ENCODE measurements at regions not wholly inside any gene's neighbourhood (a gene's known extent, or its start where the extent isn't known, plus 50 kb on each side); places are given as distances from the start of the nearest gene placed in this dataset.

GRCh38 chr7:67752227-67752626 is 755.6 kb downstream of the TYW1 start:
- 71 to 84% methylated on average over 2 of the region's 2 CpGs for WGBS, 2 donors
- Histone ChIP-seq H3K4me1 (no peaks in the 10 kb centered on the region), H3K27ac (no peak overlapping the region), H3K36me3 (no peaks in the 10 kb centered on the region), H3K27me3 (no peaks in the 10 kb centered on the region), H3K4me3 (no peak overlapping the region), H3K9me3 (peaks cover 0 to 7% (median 0%) of the 10 kb centered on the region in 4 donors)
- intact Hi-C loops (cut with DNase I): no loop called here
- TF ChIP-seq POLR2A (IDR thresholded peaks at IDR 0.05) (no peak), EP300 (IDR thresholded peaks at IDR 0.05) (no peak)
- DNase-seq: no peak

- WGBS, 2 donors: 61 to 72% methylated on average over 4 of the region's 4 CpGs
- DNase-seq: no peak
These were observed 757.3 kb downstream of the TYW1 start for GRCh38 chr7:67753891-67754290.

DNA sequence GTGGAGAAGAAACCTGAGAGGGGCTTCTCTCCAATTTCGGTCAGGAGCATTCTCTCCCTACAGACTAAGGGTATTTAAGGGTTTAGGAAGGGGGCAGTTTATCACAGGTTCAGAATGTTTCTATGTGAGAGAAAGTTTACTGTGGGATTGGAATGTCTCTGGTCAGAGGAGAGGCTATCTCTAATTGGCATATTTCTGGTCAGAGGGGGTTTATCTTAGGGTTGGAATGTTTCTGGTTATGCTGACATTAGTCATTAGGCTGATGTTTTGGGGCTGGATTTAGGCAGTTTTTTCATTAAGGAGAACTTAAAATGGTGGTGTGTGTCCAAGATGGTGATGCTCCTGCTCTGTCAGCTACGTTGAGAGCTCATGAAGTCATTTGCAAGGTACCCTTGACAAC is 758.0 kb downstream of the TYW1 start:
- Histone ChIP-seq H3K27me3 (no peaks in the 10 kb centered on the region), H3K9me3 (no peaks in the 10 kb centered on the region), H3K4me3 (no peak overlapping the region), H3K4me1 (no peaks in the 10 kb centered on the region), H3K27ac (no peak overlapping the region), H3K36me3 (no peaks in the 10 kb centered on the region)
- DNase-seq: no peak
- intact Hi-C loops (cut with DNase I): no loop called here
- TF ChIP-seq CTCF (IDR thresholded peaks at IDR 0.05): no peak
- no peak for TF ChIP-seq EP300 (IDR thresholded peaks at IDR 0.05)
- TF ChIP-seq POLR2A (IDR thresholded peaks at IDR 0.05): no peak
- TF ChIP-seq POLR2AphosphoS5 (IDR thresholded peaks at IDR 0.05): no peak
- WGBS, 2 donors: 77 to 82% methylated on average over 2 of the region's 2 CpGs

More at GRCh38 chr7:67753891-67754290, 757.3 kb downstream of the TYW1 start:
- intact Hi-C loops (cut with DNase I): no loop called here
- Histone ChIP-seq H3K27me3 (no peaks in the 10 kb centered on the region), H3K9me3 (peaks cover 0 to 2% (median 0%) of the 10 kb centered on the region in 4 donors), H3K27ac (no peak overlapping the region), H3K36me3 (no peaks in the 10 kb centered on the region), H3K4me3 (no peak overlapping the region), H3K4me1 (no peaks in the 10 kb centered on the region)
- no peak for TF ChIP-seq EP300 (IDR thresholded peaks at IDR 0.05)
- TF ChIP-seq POLR2AphosphoS5 (IDR thresholded peaks at IDR 0.05): no peak
- no peak for TF ChIP-seq CTCF (IDR thresholded peaks at IDR 0.05)
- TF ChIP-seq POLR2A (IDR thresholded peaks at IDR 0.05): no peak

- Histone ChIP-seq H3K4me3 (no peak overlapping the region), H3K4me1 (no peaks in the 10 kb centered on the region), H3K27ac (no peak overlapping the region), H3K36me3 (no peaks in the 10 kb centered on the region), H3K27me3 (no peaks in the 10 kb centered on the region), H3K9me3 (no peaks in the 10 kb centered on the region)
- DNase-seq: no peak
- WGBS, 2 donors: 79 to 81% methylated on average over 3 of the region's 3 CpGs
- TF ChIP-seq POLR2A (IDR thresholded peaks at IDR 0.05) (no peak), CTCF (IDR thresholded peaks at IDR 0.05) (no peak), POLR2AphosphoS5 (IDR thresholded peaks at IDR 0.05) (no peak), EP300 (IDR thresholded peaks at IDR 0.05) (no peak)
- intact Hi-C loops (cut with DNase I): no loop called here
These were observed 761.9 kb downstream of the TYW1 start for GRCh38 chr7:67758551-67758950.

GRCh38 chr7:67760971-67761370 is 764.3 kb downstream of the TYW1 start:
- TF ChIP-seq POLR2A (IDR thresholded peaks at IDR 0.05) (no peak), POLR2AphosphoS5 (IDR thresholded peaks at IDR 0.05) (no peak), EP300 (IDR thresholded peaks at IDR 0.05) (no peak), CTCF (IDR thresholded peaks at IDR 0.05) (no peak)

More at GRCh38 chr7:67760971-67761370, 764.3 kb downstream of the TYW1 start:
- H3K36me3 ChIP-seq: no peaks in the 10 kb centered on the region
- H3K4me1 ChIP-seq: no peaks in the 10 kb centered on the region
- 94 to 98% methylated on average over 1 of the region's 1 CpG for WGBS, 2 donors
- peaks cover 0 to 5% (median 0%) of the 10 kb centered on the region in 4 donors for H3K9me3 ChIP-seq
- no peak for DNase-seq
- intact Hi-C loops (cut with DNase I): no loop called here
- H3K27ac ChIP-seq: no peak overlapping the region
- H3K27me3 ChIP-seq: no peaks in the 10 kb centered on the region
- no peak overlapping the region for H3K4me3 ChIP-seq
